ENCODE measurements at regions not wholly inside any gene's neighbourhood (a gene's known extent, or its start where the extent isn't known, plus 50 kb on each side); places are given as distances from the start of the nearest gene placed in this dataset.

GRCh38 chr2:78035804-78036203 lies 513.6 kb upstream of the LRRTM4 start:
- TF ChIP-seq CTCF (IDR thresholded peaks at IDR 0.05), result no peak
- TF ChIP-seq POLR2AphosphoS5 (IDR thresholded peaks at IDR 0.05), result no peak
- TF ChIP-seq EP300 (IDR thresholded peaks at IDR 0.05; ENCODE audit: low read depth), result no peak
- no peak for TF ChIP-seq POLR2A (IDR thresholded peaks at IDR 0.05)

Data from transverse colon (tissue), 4 donors.